B cell (primary cell): ENCODE measurements at regions not wholly inside any gene's neighbourhood (a gene's known extent, or its start where the extent isn't known, plus 50 kb on each side); places are given as distances from the start of the nearest gene placed in this dataset.

ENCODE experiments used
- CTCF ChIP-seq: fragments of 200-600 bp; IDR thresholded peaks from one replicate; pipeline ENCODE4 v1.8.0; 2022; ENCODE audit warnings: antibody characterized with exemption, mild to moderate bottlenecking
- EZH2 ChIP-seq: IDR thresholded peaks from 2 replicates; pipeline ENCODE4 v1.6.1; 2012; ENCODE audit warnings: borderline replicate concordance, low read depth, mild to moderate bottlenecking, moderate library complexity, low read length; ENCODE audit not compliant: insufficient read depth, poor library complexity, severe bottlenecking

GRCh38 chr20:39349240-39349639 is 387.1 kb downstream of the DHX35 start:
- no peak for TF ChIP-seq CTCF
- TF ChIP-seq EZH2, result no peak
